AG04450 (cell line): ENCODE measurements at regions not wholly inside any gene's neighbourhood (a gene's known extent, or its start where the extent isn't known, plus 50 kb on each side); places are given as distances from the start of the nearest gene placed in this dataset.

ENCODE experiments used
- CTCF ChIA-PET: fragments of 300-600, 350-600 bp; formaldehyde crosslinking; extraction: SDS; loops from one replicate; lab custom pipeline; 2022; ENCODE audit warnings: antibody characterized with exemption, inconsistent platforms; lab: Charles Lee
- POLR2A ChIA-PET: fragments of 350-600 bp; formaldehyde crosslinking; extraction: SDS; loops from one replicate; lab custom pipeline; 2021; ENCODE audit warnings: antibody characterized with exemption, inconsistent platforms; lab: Yijun Ruan, JAX
- DNase-seq: peaks from one replicate; pipeline ENCODE4 v3.0.0-alpha.2; 2011; ENCODE audit warnings: low read depth, low spot score
- H3K27ac ChIP-seq: one replicate; pipeline ENCODE4 v1.5.1; 2012; ENCODE audit warnings: low read depth, low read length, control low read depth
- H3K27me3 ChIP-seq: one replicate; pipeline ENCODE4 v1.6.0; 2012; ENCODE audit warnings: low read length; ENCODE audit not compliant: control insufficient read depth, insufficient read depth
- H3K4me3 ChIP-seq: 2 replicates; pipeline ENCODE4 v1.5.1; 2011; ENCODE audit warnings: mild to moderate bottlenecking, low read depth, low read length, control low read depth
- H3K9me3 ChIP-seq: 2 replicates; pipeline ENCODE4 v1.5.1; 2012; ENCODE audit warnings: low read length; ENCODE audit not compliant: control insufficient read depth, insufficient read depth
- TF ChIP-seq, protein P1 (sequence below): IDR thresholded peaks from 2 replicates; pipeline ENCODE4 v1.5.1; 2011; ENCODE audit warnings: low read depth, low read length, control low read depth, inconsistent platforms

GRCh38 chr9:81303658-81304057, 385.7 kb downstream of the TLE1 start:
- Histone ChIP-seq H3K4me3 (no peak overlapping the region), H3K27ac (no peak overlapping the region), H3K9me3 (peaks cover 3% of the 10 kb centered on the region; the same call in 1 of the 2 replicates), H3K27me3 (no peaks in the 10 kb centered on the region)
- TF ChIP-seq, protein P1, sequence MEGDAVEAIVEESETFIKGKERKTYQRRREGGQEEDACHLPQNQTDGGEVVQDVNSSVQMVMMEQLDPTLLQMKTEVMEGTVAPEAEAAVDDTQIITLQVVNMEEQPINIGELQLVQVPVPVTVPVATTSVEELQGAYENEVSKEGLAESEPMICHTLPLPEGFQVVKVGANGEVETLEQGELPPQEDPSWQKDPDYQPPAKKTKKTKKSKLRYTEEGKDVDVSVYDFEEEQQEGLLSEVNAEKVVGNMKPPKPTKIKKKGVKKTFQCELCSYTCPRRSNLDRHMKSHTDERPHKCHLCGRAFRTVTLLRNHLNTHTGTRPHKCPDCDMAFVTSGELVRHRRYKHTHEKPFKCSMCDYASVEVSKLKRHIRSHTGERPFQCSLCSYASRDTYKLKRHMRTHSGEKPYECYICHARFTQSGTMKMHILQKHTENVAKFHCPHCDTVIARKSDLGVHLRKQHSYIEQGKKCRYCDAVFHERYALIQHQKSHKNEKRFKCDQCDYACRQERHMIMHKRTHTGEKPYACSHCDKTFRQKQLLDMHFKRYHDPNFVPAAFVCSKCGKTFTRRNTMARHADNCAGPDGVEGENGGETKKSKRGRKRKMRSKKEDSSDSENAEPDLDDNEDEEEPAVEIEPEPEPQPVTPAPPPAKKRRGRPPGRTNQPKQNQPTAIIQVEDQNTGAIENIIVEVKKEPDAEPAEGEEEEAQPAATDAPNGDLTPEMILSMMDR, result no peak
- DNase-seq, result no peak
- ChIA-PET CTCF (no interaction called here), POLR2A (no interaction called here)

DNA sequence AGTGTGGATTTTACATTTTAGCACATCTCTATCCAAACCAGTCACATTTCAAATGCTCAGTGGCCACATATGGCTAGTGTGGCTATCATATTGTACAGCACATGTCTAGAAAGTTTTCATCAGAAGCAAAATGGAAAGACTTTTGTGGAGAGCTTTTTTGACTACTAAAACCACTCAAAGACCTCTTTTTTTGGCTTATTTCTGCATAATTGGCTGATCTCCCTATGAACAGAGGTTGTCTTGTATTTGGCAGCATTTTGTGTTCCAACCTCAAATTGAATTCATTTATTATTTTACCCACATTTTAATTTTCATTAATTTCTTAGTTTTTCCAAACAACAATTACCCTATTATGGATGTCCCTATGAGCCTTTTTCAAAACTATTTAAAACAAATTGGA, 395.7 kb downstream of the TLE1 start:
- CTCF ChIA-PET, result no interaction called here

GRCh38 chr9:81292056-81292805, 397.1 kb downstream of the TLE1 start:
- POLR2A ChIA-PET, result no interaction called here
- Histone ChIP-seq H3K4me3 (no peak overlapping the region), H3K27ac (no peak overlapping the region), H3K27me3 (no peaks in the 10 kb centered on the region), H3K9me3 (no peaks in the 10 kb centered on the region)
- TF ChIP-seq, protein P1, result no peak
- no peak for DNase-seq
- CTCF ChIA-PET, result interaction anchor here (0.6 kb wide), 1 partner anchor 158 kb away, joined by 7 read pairs; no protein-coding TSS in a partner anchor

More for the DNA sequence above, 395.7 kb downstream of the TLE1 start:
- no peak overlapping the region for H3K27ac ChIP-seq
- TF ChIP-seq, protein P1, result no peak
- H3K4me3 ChIP-seq, result no peak overlapping the region
- H3K9me3 ChIP-seq, result no peaks in the 10 kb centered on the region
- POLR2A ChIA-PET, result no interaction called here
- DNase-seq, result no peak
- H3K27me3 ChIP-seq, result no peaks in the 10 kb centered on the region

DNA sequence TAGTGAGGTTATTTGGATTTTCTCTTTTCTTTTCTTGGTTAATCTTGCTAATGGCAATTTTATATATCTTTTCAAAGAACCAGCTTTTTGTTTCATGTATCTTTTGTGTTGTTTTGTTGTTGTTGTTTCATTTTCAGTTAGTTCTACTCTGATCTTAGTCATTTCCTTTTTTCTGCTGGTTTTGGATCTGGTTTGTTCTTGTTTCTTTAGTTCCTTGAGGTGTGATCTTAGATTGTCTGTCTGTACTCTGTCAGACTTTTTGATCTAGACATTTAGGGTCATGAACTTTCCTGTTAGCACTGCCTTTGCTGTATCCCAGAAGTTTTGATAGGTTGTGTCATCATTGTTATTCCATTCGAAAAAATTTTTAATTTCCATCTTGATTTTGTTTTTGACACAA, 399.7 kb downstream of the TLE1 start:
- CTCF ChIA-PET, result no interaction called here
- no peak for DNase-seq
- TF ChIP-seq, protein P1, result no peak
- Histone ChIP-seq H3K27me3 (no peaks in the 10 kb centered on the region), H3K4me3 (no peak overlapping the region), H3K9me3 (no peaks in the 10 kb centered on the region), H3K27ac (no peak overlapping the region)
- POLR2A ChIA-PET, result no interaction called here

DNA sequence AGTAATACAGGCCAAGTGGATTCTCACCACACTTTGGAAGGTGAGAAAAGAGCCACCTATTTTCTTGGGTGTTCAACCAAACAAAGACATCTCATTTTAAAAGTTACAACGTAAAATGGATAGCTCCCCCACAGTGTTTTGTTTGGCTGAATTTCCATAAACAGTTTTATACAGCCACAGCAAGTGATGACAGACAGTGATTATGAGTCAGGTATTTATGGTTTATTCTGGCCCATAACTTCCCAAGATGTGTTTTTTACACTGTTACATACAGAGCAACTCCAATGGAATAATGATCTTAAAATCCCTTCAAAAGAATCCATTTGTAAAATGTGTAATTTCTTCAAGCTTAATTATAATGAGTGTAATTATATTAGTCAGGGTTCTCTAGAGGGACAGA, 421.3 kb downstream of the TLE1 start:
- Histone ChIP-seq H3K27me3 (no peaks in the 10 kb centered on the region), H3K27ac (no peak overlapping the region), H3K9me3 (peaks cover 7% of the 10 kb centered on the region; the same call in 1 of the 2 replicates), H3K4me3 (no peak overlapping the region)
- ChIA-PET POLR2A (interaction anchor here (1.0 kb wide), 1 partner anchor 164 kb away, joined by 3 read pairs; no protein-coding TSS in a partner anchor), CTCF (no interaction called here)
- TF ChIP-seq, protein P1, result no peak
- DNase-seq, result peak; percentile 44
